OCI-M1 (cell line): ENCODE measurements at regions not wholly inside any gene's neighbourhood (a gene's known extent, or its start where the extent isn't known, plus 50 kb on each side); places are given as distances from the start of the nearest gene placed in this dataset.

ENCODE experiments used
- DNase-seq: peaks from one replicate; lab custom pipeline; 2025; lab: John Stamatoyannopoulos, UW

DNA sequence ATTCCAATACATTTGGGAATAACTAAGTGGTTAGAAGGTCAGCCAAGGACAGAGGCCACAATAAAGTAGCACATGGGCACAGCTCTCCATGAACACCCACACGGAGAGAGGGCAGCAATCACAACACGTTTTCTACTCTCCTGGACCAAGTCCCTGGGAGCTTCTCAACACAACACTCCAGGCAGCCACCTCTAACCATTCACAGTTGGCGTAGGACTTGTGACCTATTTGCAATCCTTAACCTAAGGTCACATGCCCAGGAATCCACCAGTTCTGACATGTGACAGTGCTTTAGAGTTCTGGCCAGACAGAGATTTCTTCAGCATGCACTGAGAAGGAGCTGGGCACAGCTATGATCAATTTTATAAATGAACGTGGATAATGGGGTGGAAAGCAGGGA, 280.8 kb downstream of the SHQ1 start:
- DNase-seq: no peak

DNA sequence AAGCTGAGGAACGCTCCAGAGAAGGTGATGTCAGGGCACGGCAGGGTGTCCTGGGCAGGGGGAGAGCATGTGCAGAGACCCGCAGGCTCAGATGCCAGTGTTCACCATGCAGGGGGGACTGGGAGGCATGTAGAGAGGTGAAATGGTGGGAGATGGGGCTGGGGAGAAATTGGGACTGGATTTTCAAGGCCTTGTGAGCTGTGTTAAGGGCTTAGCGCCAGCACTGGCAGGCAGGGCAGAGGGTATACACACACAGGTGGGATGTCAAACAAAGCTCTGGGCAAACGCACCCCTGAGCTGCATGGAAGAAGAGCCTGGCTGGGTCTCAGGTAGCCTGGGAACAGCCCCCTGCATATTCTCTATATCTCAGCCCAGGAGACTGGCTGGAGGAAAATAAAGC, 282.7 kb downstream of the SHQ1 start:
- DNase-seq: no peak

DNA sequence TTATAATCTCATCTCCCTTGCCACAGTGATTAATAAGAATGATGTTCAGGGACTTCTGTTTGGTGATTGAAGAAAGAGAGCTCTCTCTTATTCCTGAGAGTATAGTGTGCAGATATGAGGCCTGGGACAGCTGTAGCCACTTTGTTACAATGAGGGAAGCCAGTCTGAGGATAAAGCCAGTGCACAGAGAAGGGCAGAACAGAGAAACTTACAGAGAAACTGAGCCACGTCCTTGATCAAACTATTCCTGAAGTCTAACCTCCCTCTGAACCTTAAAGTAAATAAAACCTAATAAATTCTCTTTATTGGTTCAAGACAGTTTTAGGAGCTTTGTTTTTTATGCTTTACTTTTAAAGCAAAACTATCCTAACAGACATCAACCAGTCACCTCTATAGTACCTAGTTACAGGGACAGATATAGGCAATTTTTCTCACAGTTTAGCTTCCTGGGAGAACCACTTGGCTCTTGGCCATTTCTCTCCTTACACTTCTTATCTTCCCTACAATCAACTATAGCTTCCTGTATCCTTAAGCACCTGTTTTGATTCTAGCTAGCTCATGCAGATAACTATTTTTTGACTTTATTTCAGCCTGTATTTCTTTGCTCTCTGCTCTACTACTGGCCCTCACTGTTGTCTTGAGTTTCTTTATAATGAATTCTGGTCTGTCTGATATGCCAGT, 284.4 kb downstream of the SHQ1 start:
- no peak for DNase-seq

DNA sequence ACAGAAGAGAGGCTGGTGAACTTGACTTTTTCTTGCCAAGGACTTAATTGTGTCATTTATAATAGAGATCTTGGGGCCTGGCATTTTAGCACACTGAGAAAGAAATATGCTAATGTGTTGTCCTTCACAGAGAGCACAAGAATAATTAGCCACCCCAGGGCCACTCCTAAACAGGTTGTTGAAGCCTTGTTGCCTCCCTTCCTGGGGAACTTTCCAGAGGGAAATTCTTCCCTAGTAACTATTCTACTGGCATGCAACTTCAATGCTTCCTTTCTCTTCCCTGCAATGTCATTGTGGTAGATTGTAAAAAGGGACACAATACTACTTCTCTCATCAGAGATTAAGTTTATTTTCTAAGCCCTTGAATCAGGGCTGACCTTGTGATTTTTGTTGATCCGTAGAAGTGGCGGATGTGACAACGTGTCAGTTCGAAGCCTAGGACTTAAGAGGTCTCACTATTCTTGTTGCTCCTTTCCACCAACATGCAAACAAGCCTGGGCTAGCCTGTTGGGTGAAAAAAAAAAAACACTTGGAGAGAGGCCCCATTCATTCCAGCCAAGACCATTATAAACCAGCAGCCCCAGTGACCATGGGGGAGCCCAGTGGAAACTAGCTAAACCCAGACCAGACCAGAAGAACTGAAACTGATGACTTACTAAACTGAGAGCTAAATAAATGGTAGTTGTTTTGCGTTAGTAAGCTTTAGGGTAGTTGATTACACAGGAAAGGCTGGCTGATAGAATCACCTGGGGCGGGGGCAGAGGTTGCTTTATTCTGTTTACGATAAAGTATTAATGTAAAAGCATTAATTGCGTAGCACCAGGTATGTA, 287.2 kb downstream of the SHQ1 start:
- no peak for DNase-seq

DNA sequence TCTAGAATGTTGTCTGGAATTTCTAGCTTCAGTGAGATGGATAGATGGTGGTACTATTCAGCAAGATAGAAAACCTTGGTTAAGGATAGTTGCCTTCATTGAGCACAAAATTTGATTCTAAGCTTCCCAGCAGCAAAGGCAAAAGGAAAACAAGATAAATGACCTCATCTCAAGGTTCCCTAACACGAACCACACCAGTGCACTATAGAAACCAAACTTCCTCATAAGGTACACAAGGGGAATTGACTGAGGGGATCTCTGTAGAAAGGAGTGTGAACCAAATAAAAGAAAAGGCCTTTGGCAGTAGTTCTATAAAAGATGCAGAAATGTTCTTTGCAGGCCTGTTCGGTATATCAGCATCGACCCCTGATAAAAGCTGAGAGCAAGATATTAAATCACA, 288.9 kb downstream of the SHQ1 start:
- peak; percentile 36 for DNase-seq

DNA sequence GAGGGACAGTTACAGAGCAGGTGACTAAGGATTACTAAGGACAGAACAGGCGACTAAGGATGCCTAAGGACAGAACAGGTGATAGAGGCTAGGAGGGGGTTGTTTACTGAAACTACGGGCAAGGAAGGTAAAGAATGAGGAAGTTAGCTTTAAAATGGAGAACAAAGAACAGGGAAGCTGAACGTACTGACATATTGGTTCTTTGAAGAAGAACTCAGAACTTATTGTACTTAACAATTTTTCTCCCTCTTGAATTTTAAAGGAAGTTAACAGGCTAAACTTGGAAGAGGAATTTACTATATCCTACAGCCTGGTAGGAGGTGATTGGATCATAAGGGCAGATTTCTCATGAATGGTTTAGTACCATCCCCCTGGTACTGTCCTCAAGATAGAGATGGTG, 290.2 kb downstream of the SHQ1 start:
- DNase-seq: no peak

DNA sequence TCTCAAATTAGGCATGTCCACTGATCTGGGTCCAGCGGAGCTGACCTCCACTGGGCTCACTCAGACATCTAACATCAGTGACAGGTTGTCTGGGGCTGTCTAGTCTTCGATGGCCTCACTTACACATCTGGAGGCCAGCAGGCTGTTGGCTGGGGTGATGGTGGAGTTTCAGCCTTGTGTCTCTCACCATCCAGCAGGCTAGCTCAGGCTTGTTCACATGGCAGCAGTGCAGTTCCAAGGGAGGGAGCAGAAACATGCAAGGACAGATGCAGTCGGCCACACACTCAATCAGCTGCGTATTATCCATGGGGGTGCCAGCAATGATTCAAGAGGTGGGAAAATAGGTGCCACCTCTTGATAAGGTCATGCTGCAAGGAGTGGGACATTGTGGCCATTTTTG, 292.5 kb downstream of the SHQ1 start:
- no peak for DNase-seq

DNA sequence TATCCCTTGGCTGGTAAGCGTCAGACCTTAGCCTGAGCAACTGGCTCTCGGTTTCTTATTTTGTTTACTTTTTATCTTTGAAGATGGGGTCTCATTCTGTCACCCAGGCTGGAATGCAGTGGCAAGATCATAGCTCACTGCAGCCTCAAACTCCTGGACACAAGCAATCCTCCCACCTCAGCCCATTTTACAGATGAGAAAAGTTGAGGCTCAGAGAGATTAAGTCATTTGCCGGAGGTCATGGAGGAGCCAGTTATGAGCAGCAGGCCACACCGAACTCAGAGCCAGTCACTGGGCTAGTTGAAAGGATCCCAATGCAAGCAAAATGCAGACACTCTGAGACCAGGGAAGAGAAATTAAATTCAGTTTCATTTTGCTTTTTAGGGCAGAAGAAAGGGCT, 293.6 kb downstream of the SHQ1 start:
- DNase-seq: no peak

DNA sequence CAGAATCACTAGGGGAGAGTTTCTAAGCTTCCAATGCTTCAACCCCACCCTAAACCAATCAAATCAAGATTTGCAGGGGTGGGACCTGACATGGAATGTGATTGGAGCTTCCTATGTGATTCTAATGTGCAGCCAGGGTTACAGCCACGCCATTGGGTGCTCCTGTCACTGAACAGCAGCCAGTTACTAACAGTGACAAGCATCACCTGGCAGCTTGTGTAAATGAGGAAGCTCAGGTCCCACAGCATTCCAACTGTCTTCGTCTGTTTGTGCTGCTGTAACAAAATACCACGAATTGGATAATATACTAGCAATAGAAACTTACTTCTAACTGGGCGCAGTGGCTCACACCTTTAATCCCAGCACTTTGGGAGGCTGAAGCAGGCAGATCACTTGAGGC, 294.9 kb downstream of the SHQ1 start:
- no peak for DNase-seq

DNA sequence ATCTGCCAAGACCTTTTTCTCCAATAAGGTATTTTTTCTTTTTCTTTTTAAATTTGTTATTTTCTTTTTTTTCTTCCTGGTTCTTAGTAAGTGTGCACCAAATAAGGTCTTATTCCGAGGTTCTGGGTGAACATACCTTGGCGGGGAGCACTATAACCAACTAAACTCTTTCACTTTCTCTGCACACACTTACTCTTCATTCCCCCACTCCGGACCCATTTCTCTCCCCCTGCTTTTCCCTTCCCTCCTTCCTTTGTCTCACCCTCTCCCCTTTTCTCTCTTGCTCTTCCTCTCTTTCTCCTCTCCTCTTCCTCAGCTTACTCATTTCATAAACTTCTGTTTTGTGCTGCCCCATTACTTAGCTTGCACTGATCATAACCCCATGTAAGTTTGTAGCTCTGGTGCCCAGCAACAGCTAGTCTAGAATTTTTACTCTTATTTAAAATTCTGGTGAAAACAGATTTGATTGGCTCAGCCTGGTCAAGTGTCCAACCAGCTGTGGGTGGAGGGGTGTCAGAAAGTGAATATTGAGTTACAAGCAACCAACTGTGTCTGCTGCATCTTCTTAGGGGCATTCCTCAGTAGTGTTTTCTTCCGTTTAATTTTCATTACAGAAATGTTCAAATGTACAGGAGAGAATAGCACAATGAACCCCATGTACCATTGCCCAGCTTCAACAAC, 297.5 kb downstream of the SHQ1 start:
- DNase-seq: no peak

DNA sequence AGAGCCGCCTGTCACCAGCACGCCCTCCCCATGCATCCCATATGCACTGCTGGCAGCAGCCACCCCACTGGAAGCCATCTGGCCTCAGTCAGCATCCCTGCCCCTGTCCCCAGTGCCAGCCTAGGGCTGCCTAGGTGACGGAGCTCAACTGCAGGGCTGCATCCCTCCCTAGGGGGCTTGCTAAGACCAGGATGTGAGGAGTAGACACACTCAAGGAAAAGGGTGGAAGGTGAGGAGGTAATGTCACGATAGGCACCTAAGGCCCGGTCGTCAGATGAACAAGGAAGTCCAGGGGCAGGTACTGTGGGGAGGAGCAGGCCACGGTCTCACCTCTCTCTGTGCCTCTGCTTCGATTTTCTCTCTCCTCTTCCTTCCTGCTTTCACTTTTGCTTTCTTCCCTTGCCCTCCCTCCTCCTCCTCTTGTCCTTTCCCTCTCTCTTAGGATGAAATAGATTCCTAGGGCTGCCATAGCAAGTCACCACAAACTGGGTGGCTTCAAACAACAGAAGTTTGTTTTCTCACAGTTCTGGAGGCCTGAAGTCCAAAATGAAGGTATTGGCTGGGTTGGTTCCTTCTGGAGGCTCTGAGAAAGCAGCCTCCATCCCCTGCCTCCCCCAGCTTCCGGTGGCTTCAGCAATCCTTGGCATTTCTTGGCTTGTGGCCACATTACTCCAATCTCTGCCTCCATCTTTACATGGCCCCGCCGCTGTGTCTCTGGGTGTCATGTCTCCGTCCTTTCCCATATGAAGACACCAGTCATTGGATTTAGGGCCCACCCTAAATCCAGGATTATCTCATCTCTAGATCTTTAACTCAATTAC, 298.3 kb downstream of the SHQ1 start:
- peak; percentile 53 for DNase-seq

DNA sequence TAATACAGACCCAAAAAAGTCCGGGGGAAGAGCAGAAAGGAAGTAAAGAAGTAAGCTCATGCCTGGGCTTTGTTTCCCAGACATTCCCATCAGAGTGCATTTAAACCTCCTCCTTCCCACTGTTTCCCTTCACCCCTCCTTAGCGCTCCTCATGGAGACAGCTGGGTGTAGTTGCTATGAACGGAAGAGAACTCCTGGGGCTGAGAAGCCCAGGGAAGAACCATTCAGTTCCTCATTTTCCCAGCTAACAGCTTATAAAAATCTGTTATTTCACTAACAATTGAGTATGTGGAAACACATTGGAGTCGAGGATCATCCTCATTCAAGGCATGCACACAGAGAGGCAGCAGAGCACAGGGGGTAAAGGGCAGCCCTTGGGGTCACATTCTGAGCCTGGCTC, 299.3 kb downstream of the SHQ1 start:
- no peak for DNase-seq

DNA sequence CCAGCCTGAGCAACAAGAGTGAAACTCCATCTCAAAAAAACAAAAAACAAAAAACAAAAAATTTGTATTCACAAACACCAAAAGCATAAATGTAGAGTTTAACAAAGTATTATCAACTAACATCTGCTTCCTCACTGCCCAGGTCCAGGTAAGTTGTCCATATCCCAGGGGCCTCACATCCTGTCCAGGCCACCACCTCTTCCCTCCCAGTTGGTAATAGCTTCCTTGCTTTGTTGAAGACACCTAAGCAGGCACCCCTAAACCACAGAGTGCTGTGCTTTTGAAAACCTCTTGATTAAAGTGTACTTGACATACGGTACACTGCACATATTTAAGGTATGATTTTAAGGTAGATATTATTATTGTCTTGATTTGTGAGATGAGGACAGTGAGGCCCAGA, 299.8 kb downstream of the SHQ1 start:
- DNase-seq: no peak

DNA sequence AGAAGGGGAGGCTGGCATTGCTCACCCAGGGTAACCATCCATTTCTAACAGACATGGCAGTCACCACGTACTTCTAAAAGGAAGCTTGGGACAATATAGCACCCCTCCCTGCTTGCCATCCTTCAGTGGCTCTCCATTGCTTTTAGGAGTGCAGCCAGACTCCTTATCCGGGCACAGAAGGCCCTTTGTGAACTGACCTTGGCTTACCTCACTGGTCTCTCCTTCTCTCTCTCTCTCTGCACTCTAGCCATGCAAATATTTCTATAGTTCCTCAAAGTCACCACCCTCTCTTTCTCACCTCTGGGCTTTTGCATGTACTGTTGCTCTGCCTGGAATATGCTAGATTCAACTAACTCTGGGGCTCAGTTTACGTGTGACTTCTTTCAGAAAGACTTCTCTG, 301.1 kb downstream of the SHQ1 start:
- no peak for DNase-seq

DNA sequence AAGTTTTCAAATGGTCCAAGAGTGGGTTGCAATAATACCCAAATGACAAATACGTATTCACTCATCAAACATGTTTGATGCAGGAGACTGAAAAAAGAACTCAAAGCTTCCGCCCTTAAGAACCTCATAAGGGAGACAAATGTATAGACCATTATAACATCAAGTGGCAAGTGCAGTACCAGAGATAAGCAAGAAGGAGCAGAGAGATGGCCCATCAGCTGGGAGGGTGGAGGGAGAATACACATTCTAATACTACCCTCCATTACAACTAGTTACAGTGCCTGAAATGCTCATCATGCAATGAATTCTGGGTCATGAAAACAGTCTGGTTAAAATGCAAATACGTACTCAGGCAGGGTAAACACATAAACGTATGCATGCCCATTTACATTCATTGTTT, 304.0 kb downstream of the SHQ1 start:
- no peak for DNase-seq

DNA sequence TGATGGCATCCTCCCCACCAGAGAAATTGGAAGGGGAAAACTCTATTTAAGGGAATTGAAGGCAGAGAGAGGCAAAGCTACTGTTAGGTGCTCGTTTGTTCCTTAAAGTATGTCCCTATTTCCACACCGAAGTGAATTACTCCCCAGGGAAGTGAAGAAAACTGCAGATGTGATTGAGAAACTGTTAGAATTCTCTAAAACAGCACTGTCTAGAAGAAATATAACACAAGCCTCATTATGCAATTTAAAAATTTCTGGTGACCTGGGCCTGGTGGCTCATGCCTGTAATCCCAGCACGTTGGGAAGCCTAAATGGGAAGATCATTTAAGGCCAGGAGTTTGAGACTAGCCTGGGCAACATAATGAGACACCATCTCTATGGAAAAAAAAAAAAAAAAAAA, 305.0 kb downstream of the SHQ1 start:
- DNase-seq: no peak

DNA sequence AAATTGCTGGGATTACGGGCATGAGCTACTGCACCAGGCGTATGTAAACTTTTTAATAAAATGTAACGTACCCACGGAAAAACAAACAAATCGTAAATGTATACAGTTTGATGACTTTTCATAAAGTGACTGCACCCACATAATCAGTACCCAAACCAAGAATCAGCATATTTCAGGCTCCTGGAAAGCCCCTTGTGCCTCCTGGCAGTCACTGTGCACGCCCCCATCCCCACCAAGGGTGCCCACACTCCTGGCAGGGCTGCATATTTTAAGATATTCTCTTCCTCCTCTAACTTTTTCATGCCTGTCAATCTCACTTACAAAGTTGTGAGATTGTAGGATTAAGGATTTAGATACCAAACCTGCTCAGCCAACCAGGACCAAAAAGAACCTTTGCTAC, 305.5 kb downstream of the SHQ1 start:
- no peak for DNase-seq

DNA sequence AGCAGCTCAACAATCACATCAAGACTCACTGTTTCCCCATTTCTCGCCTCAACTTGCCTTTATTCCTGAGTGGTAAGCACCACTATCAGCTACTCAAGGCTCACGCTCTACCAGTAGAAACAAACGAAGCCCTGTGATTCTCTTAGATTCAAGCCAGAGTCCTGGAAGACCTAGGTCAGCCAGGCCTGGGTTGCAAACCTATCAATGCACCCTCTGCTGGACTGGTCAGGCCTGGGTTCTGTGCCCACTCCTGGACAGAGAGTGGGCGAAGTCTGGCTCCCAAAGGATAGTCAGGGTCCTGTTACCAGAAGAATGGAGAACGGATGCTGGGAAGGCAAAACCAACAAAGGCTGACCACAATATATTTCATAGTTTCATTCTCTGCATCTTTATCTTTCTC, 308.4 kb downstream of the SHQ1 start:
- DNase-seq: peak; percentile 11

DNA sequence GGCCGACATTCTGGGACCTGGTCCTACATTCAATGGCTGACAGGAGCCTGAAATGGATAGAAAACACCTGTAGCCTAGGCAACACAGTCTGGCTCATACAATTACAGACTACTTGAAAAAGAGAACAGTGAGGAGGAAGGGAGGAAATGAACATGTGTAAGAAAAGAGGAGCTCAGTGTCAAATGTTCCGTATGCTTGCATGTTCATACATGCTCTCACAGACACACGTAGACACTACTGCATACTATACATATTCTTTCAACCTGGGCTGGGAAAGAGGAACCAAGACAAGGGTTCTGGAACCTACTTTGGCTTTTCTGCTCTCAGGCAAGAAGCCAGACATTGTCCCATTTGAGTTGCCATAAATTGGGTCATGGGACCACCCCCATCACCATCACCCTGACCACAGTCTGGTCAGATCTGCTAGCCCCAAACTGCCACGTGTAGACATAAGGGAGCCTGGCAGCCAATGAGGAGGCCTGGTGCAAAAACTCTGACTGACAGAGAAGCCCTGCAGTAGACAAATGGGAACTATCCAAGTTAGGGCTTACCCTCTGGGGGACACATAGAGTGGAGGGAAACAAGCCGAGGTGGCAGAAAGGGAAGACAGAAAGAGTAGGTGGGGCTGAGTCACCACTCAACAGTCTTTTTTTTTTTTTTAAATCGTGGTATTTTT, 310.0 kb downstream of the SHQ1 start:
- peak; percentile 12 for DNase-seq

DNA sequence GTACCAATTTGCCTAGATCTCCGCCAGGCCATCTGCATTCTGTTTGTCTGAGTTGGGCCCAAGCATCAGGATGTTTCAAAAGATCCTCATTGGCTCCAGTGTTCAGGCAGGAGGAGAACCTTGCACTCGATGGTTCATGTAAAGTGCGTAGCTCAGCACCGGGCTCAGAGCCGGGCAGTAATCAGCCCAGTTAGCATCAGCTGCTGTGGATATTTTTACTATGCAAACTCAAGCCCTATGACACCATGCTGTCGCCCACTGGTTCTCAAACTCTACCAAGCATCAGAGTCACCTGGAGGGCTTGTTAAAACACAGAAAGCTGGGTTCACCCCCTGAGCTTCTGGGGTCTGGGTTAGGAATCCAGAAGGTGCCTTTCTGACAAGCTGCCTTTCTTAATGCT, 310.8 kb downstream of the SHQ1 start:
- no peak for DNase-seq

DNA sequence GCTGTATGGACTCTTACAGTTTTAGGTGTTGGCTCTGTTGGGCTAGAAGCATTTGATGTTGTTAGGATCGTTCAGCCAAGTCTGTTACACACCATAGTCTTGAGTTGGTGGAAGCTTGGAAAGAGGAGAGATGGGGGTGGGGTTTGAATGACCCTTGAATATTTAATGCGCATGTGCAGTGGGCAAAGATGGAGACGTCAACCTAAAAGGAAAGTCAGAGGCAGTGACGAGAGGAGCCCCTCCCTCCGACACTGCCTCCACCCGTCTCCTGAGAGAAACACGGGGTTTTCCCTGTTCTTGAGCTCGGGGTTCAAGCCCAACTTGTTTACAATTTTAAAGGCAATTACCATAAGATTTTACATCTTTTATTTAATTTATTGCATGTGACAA, 311.4 kb downstream of the SHQ1 start:
- no peak for DNase-seq
